Coronary artery (tissue), 2 donors: ENCODE measurements at regions not wholly inside any gene's neighbourhood (a gene's known extent, or its start where the extent isn't known, plus 50 kb on each side); places are given as distances from the start of the nearest gene placed in this dataset.

ENCODE experiments used
- DNase-seq: peaks from one replicate; pipeline ENCODE4 v3.0.0-alpha.2; 2017; ENCODE audit warnings: low spot score
- H3K27ac ChIP-seq, 2 donors: fragments of 200-600 bp; sonication (generic); one replicate each; pipeline ENCODE4 v1.5.1; 2016 to 2019
- H3K4me3 ChIP-seq: fragments of 200-600 bp; sonication (generic); 2 replicates; pipeline ENCODE4 v1.5.1; 2016; ENCODE audit warnings: mild to moderate bottlenecking, moderate library complexity
- CTCF ChIP-seq: fragments of 200-600 bp; sonication (generic); IDR thresholded peaks from one replicate; pipeline ENCODE4 v1.5.1; 2019; ENCODE audit warnings: antibody characterized with exemption

GRCh38 chr6:134594881-134595280 is 277.0 kb upstream of the SGK1 start:
- Histone ChIP-seq H3K27ac (no peak overlapping the region), H3K4me3 (no peak overlapping the region)
- TF ChIP-seq CTCF, result no peak
- DNase-seq, result no peak

- TF ChIP-seq CTCF, result no peak
- no peak overlapping the region for H3K27ac ChIP-seq
- DNase-seq, result no peak
- H3K4me3 ChIP-seq, result no peak overlapping the region
Measured at GRCh38 chr6:134593887-134594286, 276.0 kb upstream of the SGK1 start.

- no peak for TF ChIP-seq CTCF
- Histone ChIP-seq H3K27ac (no peak overlapping the region), H3K4me3 (no peak overlapping the region)
- no peak for DNase-seq
Measured at GRCh38 chr6:134593442-134593841, 275.5 kb upstream of the SGK1 start.

- Histone ChIP-seq H3K27ac (no peak overlapping the region), H3K4me3 (no peak overlapping the region)
- DNase-seq, result no peak
- no peak for TF ChIP-seq CTCF
Measured at GRCh38 chr6:134593024-134593423, 275.1 kb upstream of the SGK1 start.

GRCh38 chr6:134590449-134590848 is 272.5 kb upstream of the SGK1 start:
- no peak for DNase-seq
- H3K27ac ChIP-seq, result no peak overlapping the region
- no peak overlapping the region for H3K4me3 ChIP-seq
- TF ChIP-seq CTCF, result no peak

GRCh38 chr6:134590004-134590403 is 272.1 kb upstream of the SGK1 start:
- Histone ChIP-seq H3K27ac (no peak overlapping the region), H3K4me3 (no peak overlapping the region)
- TF ChIP-seq CTCF, result no peak
- DNase-seq, result no peak

- H3K4me3 ChIP-seq, result no peak overlapping the region
- no peak for DNase-seq
- no peak overlapping the region for H3K27ac ChIP-seq
- no peak for TF ChIP-seq CTCF
Measured at GRCh38 chr6:134589512-134589911, 271.6 kb upstream of the SGK1 start.
